ENCODE measurements at regions not wholly inside any gene's neighbourhood (a gene's known extent, or its start where the extent isn't known, plus 50 kb on each side); places are given as distances from the start of the nearest gene placed in this dataset.
A peak's percentile ranks its signal among the peaks of the same experiment; 100 is the strongest.
"Not testable (repeated sequence)": the region's sequence is repeated elsewhere in the genome, so short reads cannot be mapped to it uniquely, and the experiment has no call there.

GRCh38 chr10:23493711-23494110, 54.8 kb downstream of the OTUD1 start:
- no peak for DNase-seq
- intact Hi-C loops (cut with DNase I), result no loop called here

GRCh38 chr10:23496727-23497126, 57.9 kb downstream of the OTUD1 start:
- no peak for DNase-seq
- intact Hi-C loops (cut with DNase I), result no loop called here

GRCh38 chr10:23499372-23500132, 60.7 kb downstream of the OTUD1 start:
- DNase-seq, result no peak
- intact Hi-C loops (cut with DNase I), result no loop called here

GRCh38 chr10:23505797-23506465, 67.1 kb downstream of the OTUD1 start:
- intact Hi-C loops (cut with DNase I), result no loop called here
- DNase-seq, result no peak

- DNase-seq, result no peak
- intact Hi-C loops (cut with DNase I), result loop anchor here (10.0 kb wide), 2 partner anchors 682 to 992 kb away; no protein-coding TSS in a partner anchor
Observed at GRCh38 chr10:23512355-23513058, 73.6 kb downstream of the OTUD1 start.

- intact Hi-C loops (cut with DNase I), result loop anchor here (10.0 kb wide), 2 partner anchors 681 to 991 kb away; no protein-coding TSS in a partner anchor
- not testable (repeated sequence) for DNase-seq
Observed at GRCh38 chr10:23513621-23514020, 74.7 kb downstream of the OTUD1 start.

- intact Hi-C loops (cut with DNase I), result loop anchor here (10.0 kb wide), 2 partner anchors 680 to 990 kb away; no protein-coding TSS in a partner anchor
- DNase-seq, result no peak
Observed at GRCh38 chr10:23514321-23514720, 75.4 kb downstream of the OTUD1 start.

- intact Hi-C loops (cut with DNase I), result loop anchor here (10.0 kb wide), 2 partner anchors 678 to 988 kb away; no protein-coding TSS in a partner anchor
- DNase-seq, result no peak
Observed at GRCh38 chr10:23516530-23516929, 77.7 kb downstream of the OTUD1 start.

- intact Hi-C loops (cut with DNase I), result loop anchor here (10.0 kb wide), 2 partner anchors 678 to 988 kb away; no protein-coding TSS in a partner anchor
Observed at GRCh38 chr10:23517155-23517554, 78.3 kb downstream of the OTUD1 start.

GRCh38 chr10:23521735-23522134, 82.9 kb downstream of the OTUD1 start:
- no peak for DNase-seq
- intact Hi-C loops (cut with DNase I), result no loop called here

More at GRCh38 chr10:23517155-23517554, 78.3 kb downstream of the OTUD1 start:
- DNase-seq, result no peak

- intact Hi-C loops (cut with DNase I), result no loop called here
- DNase-seq, result no peak
Observed at GRCh38 chr10:23522345-23522744, 83.5 kb downstream of the OTUD1 start.

- intact Hi-C loops (cut with DNase I), result no loop called here
- DNase-seq, result no peak
Observed at GRCh38 chr10:23523251-23523650, 84.4 kb downstream of the OTUD1 start.

GRCh38 chr10:23525406-23525805, 86.5 kb downstream of the OTUD1 start:
- intact Hi-C loops (cut with DNase I), result loop anchor here (1.0 to 5.0 kb wide), 2 partner anchors 211 to 368 kb away; no protein-coding TSS in a partner anchor
- DNase-seq, result peak in 2 of 10 donors; percentile 8 to 52

- intact Hi-C loops (cut with DNase I), result loop anchor here (5.0 kb wide), 1 partner anchor 371 kb away; no protein-coding TSS in a partner anchor
- DNase-seq, result no peak
Observed at GRCh38 chr10:23528419-23528818, 89.5 kb downstream of the OTUD1 start.

- DNase-seq, result no peak
- intact Hi-C loops (cut with DNase I), result loop anchor here (5.0 kb wide), 1 partner anchor 372 kb away; no protein-coding TSS in a partner anchor
Observed at GRCh38 chr10:23529625-23530024, 90.8 kb downstream of the OTUD1 start.

- no peak for DNase-seq
- intact Hi-C loops (cut with DNase I), result no loop called here
Observed at GRCh38 chr10:23530079-23530478, 91.2 kb downstream of the OTUD1 start.

GRCh38 chr10:23533212-23533611, 94.3 kb downstream of the OTUD1 start:
- intact Hi-C loops (cut with DNase I), result no loop called here
- DNase-seq, result no peak

GRCh38 chr10:23534326-23534725, 95.5 kb downstream of the OTUD1 start:
- intact Hi-C loops (cut with DNase I), result no loop called here
- no peak for DNase-seq

GRCh38 chr10:23534761-23535160, 95.9 kb downstream of the OTUD1 start:
- DNase-seq, result no peak
- intact Hi-C loops (cut with DNase I), result no loop called here

GRCh38 chr10:23535381-23535780, 96.5 kb downstream of the OTUD1 start:
- DNase-seq, result no peak
- intact Hi-C loops (cut with DNase I), result no loop called here

GRCh38 chr10:23538968-23539367, 100.1 kb downstream of the OTUD1 start:
- intact Hi-C loops (cut with DNase I), result no loop called here
- no peak for DNase-seq
